T-helper 2 cell treated with Interferon-gamma antibody and Interleukin-4, amounts not matched to agents 100 ng/mL and 5 ng/mL, for 36 hours (primary cell): ENCODE measurements at regions not wholly inside any gene's neighbourhood (a gene's known extent, or its start where the extent isn't known, plus 50 kb on each side); places are given as distances from the start of the nearest gene placed in this dataset.

Experiments
- intact Hi-C: fragments of 100-400 bp; cut with micrococcal nuclease; formaldehyde crosslinking; loops from one replicate; pipeline ENCODE4 v1.15.1; 2023

DNA sequence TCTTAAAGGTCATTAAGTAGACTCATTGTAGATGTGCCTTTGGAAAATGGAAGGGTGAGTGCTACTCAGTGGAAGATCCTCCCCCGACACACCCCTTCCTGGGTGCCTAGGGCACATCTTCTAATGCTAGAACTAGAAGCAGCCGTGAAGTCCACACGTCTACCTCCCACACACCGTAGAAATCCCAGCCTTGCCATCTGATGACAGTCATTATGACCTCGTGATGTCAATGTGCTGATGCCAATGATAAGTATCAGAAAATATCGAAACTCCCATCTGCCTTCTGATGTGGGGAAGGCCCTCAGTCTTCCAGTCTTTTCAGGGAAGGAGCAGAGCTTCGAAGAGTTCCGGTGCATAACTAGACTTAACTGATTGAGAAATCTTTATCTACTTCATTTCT, 282.1 kb upstream of the ROPN1 start:
- intact Hi-C loops, result no loop called here

DNA sequence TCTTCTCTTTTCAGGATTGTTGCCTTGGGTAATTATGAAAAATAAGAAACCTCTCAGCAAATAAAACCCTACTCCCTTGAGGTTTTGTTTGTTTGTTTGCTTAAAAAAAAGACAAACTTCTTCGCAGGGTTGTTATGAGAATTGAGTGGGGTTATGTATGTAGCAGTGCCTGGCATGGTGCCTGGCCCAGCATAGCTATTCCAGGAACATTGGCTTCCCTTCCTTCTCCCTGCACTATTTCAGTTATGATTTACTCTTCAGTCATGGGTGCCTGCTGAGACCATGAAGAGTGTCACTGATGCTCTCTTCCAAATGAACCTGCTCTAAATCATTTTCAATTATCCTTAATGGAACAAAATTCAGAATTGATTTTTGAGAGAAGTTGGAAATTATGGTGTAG, 283.5 kb upstream of the ROPN1 start:
- intact Hi-C loops, result no loop called here

DNA sequence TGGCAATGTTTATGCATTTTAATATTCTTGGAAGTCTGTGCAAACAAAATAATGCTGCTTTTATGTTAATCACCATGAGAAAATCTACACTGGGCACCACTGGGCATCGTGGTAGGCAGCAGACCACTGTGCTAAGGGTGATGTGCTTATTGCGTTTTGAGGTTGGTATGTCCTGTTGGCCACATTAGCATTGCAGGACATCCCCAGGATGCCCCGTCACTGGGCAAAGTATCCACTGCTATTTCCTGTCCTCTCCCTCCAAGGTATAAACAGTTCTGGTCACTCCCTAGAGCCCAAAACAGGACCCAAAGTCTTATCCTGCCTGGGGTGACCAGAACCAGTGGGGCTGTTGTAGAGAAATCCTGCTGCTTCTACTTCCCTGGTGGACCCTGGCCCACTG, 284.2 kb upstream of the ROPN1 start:
- intact Hi-C loops, result no loop called here

DNA sequence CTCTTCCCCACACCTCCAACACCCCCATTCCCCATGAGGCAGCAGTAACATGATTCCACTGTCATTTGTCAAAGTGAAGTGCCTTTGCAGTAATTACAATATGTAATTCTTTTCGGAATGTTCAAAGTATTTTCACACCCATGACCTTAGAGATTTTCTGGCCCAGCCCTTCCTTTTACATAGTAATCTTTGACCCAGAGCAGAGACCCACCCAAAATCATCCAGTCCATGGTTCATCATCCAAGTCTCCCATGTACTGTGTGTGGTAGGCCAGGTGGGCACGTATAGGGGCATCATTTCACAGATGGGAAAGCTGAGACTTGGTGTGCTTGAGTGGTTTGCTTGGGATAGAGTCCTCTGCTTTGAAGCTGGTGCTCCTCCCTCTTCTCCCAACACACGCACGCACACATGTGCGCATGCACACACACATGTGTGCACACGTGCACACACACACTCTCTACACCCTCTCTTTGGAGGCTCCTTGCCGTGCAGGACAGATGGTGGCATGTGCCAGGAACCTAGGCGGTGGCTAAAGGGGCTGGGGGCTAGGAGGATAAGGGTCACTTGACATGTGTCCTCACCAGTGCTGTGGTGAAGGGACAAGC, 284.7 kb upstream of the ROPN1 start:
- intact Hi-C loops, result no loop called here

GRCh38 chr3:124277144-124277890, 285.4 kb upstream of the ROPN1 start:
- intact Hi-C loops, result no loop called here

GRCh38 chr3:124281453-124282316, 289.8 kb upstream of the ROPN1 start:
- intact Hi-C loops, result no loop called here

- intact Hi-C loops, result no loop called here
Measured at GRCh38 chr3:124282751-124283651, 291.1 kb upstream of the ROPN1 start.

GRCh38 chr3:124283652-124284023, 291.7 kb upstream of the ROPN1 start:
- intact Hi-C loops, result no loop called here

GRCh38 chr3:124288996-124289395, 297.1 kb upstream of the ROPN1 start:
- intact Hi-C loops, result no loop called here

- intact Hi-C loops, result no loop called here
Measured at GRCh38 chr3:124291008-124291407, 299.1 kb upstream of the ROPN1 start.

DNA sequence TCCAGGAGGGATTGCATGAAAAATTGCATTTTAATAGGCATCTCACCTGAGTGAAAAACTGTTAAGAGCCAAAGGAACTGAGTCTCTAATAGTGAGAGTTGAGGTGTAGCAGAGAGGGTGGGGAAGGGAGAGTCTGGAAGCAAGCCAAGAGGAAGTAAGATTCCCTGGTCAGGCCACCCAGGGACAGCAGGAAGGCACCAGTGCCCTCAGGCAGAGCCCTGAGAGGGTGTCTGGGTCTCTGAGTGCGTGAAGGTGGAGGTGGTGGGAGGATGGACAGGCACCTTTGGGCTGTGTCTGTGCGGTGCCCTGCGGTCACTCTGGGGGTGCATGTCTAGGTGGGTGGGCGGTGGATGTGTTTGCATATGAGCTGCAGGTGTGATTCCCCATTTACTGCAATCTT, 300.4 kb upstream of the ROPN1 start:
- intact Hi-C loops, result no loop called here

DNA sequence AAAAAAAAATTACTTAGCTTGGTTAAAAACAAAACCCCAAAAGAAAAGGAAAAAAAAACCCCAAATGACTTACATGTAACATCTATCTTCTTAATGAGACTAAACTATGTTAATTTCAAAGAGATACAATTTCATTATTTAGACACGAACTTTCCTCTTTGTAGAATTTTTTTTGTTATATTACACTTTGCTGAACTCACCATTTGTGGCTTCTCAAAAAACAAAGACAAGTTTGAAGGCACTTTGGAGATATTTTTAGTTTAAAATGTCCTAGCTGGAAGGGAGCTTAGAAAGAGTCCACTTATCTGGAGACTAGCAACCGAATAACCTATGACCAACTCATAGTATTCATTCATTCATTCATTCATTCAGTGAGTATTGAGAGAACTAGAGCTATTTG, 301.7 kb upstream of the ROPN1 start:
- intact Hi-C loops, result no loop called here

DNA sequence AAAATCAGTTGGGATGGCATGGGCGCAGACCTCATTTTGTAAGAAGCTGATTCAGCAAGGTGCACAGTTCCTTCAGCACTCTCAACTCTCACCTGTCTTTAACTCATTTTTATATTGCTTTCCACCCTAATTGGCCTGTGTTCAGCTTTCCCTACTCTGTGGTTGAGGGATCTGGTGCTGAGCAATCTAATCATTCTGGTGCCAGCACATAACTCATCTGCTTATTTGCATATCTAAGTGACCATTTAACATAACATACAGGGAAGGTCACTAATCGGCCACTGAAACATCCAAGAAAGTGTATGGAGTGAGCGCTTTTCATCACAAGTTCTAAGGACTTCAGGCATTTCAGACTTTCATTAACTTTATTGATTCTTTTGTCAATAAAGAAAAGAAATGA, 303.4 kb upstream of the ROPN1 start:
- intact Hi-C loops, result no loop called here

DNA sequence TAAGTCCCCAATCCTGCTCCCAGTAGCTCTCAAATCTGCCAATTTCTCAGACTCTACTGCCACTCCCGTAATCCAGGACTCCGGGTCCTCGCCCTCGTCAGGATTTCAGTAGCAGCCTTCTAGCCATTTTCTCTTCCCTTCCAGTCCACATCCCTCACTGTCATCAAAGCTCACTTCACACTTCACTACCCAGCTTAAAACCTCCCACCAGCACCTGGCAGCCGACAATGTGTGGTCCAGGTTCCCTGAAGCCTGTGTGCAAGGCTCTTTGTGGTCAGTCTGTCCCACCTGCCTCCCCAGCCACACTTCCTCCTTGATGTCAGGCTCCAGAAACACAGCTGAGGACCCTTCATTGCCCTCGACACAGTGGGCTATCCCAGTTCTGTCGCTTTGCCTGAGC, 304.5 kb upstream of the ROPN1 start:
- intact Hi-C loops, result no loop called here

GRCh38 chr3:124297062-124297980, 305.4 kb upstream of the ROPN1 start:
- intact Hi-C loops, result no loop called here

DNA sequence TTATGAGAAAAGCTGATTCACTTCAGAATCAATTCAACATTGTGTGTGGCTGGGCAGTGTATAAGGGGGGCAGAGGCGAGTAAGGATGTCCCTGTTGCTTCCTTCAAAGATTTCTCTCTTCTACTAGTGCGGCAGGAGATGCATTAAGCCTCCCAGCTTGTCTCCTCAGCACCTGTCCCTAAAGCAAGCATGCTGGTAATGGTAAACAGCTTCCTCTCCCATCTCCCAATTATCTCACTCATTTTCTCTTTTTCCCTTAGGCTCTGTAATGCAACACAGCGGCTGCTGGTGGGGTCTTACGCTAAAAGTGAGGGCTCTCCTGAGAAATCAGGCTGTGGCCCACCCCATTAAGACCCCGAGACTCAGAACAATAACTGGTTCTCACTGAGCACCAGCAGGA, 306.4 kb upstream of the ROPN1 start:
- intact Hi-C loops, result no loop called here

- intact Hi-C loops, result no loop called here
Measured at GRCh38 chr3:124298951-124299350, 307.0 kb upstream of the ROPN1 start.

DNA sequence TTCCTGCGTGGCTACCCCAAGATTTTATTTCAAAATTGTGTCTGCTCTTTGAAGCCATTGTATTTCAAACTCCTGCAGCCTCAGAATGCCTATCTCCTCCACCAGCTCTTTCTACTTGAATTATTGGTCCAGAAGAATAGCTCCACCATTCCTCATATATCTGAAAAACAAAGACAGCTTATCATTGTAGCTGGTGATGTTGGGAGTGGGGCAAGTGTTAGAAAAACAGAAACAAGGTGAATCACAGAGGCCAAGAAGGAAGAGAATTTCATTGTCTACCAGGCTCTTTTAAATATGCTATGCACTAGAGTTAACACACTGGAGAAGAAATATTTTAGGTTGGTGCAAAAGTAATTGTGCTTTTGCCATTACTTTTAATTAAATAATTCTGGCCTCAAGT, 307.9 kb upstream of the ROPN1 start:
- intact Hi-C loops, result no loop called here

GRCh38 chr3:124300416-124300815, 308.5 kb upstream of the ROPN1 start:
- intact Hi-C loops, result no loop called here

DNA sequence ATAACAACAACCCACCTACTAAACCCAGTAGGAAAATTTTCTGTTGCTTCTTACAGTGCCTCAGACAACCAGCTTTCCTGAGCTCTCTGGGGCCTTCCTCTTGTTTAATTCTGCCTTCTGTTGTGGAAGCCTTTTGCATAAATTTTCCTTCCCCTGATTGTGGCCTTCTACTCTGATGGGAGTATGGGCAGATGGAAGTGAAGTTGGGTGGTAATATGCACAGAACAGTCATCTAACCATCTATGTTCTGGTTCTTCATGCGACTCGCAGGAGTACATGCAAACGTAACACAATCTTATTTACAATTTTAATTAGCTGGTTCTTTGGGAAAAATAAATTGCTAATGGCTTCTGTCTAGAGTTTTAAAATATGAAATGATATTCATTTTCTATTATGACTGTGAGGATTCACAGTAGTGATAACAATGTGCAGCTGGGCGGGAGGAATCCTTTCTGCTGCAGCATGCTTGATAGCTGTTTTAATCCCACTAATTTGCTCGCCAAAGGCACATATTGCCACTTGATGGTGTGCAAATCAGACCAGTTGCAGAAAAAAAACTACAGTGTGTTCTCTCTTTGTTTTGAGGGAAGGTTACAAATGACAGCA, 311.5 kb upstream of the ROPN1 start:
- intact Hi-C loops, result no loop called here
